ENCODE measurements at regions not wholly inside any gene's neighbourhood (a gene's known extent, or its start where the extent isn't known, plus 50 kb on each side); places are given as distances from the start of the nearest gene placed in this dataset.

DNA sequence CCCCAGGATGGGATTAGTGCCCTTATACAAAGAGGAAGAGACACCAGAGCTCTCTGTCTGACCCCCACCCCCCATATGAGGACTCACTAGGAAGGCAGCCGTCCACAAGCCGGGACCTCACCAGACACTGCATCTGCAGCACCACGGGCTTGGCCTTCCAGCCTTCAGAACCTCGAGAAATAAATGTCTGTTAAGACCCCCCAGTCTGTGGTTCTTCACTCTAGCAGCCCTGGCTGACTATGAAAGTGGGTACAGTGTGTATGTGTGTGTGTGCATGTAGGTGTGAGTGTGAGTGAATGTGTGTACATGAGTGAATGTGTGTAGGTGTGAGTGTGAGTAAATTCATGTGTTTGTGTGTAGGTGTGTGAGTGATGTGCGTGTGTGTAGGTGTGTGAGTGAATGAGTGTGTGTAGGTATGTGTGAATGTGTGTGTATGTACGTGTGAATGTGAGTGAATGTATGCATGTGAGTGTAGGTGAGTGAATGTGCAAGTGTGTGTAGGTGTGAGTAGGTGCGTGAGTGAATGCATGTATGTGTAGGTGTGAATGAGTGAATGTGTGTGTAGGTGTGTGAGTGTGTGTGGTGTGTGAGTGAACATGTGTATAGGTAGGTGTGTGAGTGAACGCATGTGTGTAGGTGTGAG, 201.6 kb upstream of the ZNF536 start:
- intact Hi-C loops (cut with DNase I), result no loop called here
- DNase-seq, result no peak
- Histone ChIP-seq H3K27me3 (no peaks in the 10 kb centered on the region), H3K36me3 (replicated peaks in 1 of 2) (no peaks in the 10 kb centered on the region), H3K27ac (no peak overlapping the region), H3K4me3 (no peak overlapping the region), H3K9me3 (replicated peaks in 1 of 3) (no peaks in the 10 kb centered on the region), H3K4me1 (replicated peaks in 1 of 2) (no peaks in the 10 kb centered on the region)
- WGBS, 4 donors, result 80 to 89% (median 88%) methylated on average over 7 to 8 of the region's 8 CpGs
- TF ChIP-seq POLR2A (IDR thresholded peaks at IDR 0.05), result no peak
- TF ChIP-seq, protein P1, sequence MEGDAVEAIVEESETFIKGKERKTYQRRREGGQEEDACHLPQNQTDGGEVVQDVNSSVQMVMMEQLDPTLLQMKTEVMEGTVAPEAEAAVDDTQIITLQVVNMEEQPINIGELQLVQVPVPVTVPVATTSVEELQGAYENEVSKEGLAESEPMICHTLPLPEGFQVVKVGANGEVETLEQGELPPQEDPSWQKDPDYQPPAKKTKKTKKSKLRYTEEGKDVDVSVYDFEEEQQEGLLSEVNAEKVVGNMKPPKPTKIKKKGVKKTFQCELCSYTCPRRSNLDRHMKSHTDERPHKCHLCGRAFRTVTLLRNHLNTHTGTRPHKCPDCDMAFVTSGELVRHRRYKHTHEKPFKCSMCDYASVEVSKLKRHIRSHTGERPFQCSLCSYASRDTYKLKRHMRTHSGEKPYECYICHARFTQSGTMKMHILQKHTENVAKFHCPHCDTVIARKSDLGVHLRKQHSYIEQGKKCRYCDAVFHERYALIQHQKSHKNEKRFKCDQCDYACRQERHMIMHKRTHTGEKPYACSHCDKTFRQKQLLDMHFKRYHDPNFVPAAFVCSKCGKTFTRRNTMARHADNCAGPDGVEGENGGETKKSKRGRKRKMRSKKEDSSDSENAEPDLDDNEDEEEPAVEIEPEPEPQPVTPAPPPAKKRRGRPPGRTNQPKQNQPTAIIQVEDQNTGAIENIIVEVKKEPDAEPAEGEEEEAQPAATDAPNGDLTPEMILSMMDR (IDR thresholded peaks at IDR 0.05), result no peak

DNA sequence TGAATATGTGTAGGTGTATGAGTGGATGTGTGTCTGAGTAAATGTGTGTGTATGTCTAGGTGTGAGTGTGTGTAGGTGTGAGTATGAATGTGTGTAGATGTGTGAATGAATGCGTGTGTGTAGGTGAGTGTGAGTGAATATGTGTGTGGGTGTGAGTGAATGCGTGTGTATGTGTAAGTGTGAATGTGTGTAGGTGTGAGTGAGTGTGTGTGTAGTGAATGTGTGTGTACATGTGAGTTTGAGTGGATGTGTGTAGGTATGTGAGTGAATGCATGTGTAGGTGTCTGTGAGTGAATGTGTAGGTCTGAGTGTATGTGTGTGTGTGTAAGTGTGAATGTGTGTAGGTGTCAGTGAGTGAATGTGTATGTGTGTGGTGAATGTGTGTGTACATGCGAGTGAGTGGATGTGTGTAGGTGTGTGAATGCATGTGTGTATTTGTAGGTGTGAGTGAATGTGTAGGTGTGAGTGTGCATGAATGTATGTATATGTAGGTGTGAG, 201.0 kb upstream of the ZNF536 start:
- intact Hi-C loops (cut with DNase I), result no loop called here
- 89 to 94% (median 91%) methylated on average over 3 of the region's 3 CpGs for WGBS, 4 donors
- Histone ChIP-seq H3K9me3 (replicated peaks in 1 of 3) (no peaks in the 10 kb centered on the region), H3K27me3 (no peaks in the 10 kb centered on the region), H3K36me3 (replicated peaks in 1 of 2) (no peaks in the 10 kb centered on the region), H3K27ac (no peak overlapping the region), H3K4me1 (replicated peaks in 1 of 2) (no peaks in the 10 kb centered on the region), H3K4me3 (no peak overlapping the region)
- DNase-seq, result no peak
- TF ChIP-seq, protein P1 (IDR thresholded peaks at IDR 0.05), result no peak
- TF ChIP-seq POLR2A (IDR thresholded peaks at IDR 0.05), result no peak

DNA sequence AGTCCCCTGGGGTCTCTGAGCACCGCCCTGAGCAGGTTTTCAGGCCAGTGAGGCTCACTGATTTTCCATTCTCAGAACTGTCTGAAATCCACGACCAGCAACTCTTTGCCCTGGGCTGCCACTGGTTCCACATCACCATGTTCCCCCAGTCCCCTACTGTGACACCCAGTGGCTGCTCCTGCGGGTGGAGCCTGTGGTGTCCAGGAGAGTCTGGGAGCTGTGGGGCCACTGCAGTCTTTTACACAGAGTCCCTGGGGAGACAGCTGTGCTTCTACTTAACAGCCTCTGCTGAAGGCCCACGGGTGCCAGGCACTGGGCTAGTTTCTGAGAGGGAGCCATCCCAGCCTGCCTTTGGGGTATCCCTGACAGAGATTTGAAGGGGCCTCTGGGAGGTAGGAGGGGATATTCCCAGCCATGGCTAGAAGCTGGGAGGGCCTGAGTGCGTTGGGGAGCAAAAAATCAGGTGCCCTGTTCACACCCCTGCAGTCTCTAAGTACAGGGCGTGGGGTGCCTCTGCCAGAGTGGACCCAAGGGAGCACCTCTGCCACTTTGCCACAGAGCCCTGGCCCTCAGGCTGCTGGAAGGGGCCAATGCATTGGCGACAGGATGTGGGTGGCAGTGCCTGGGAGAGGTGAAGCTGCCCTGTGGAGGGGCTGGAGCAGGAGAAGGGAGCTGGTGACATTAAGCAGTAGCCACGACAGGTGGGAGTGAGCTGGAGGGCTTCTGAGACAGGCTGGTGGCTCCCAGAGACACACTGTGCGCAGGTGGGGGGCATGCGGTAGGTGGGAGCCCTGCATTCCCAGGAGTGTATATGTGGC, 200.2 kb upstream of the ZNF536 start:
- Histone ChIP-seq H3K27me3 (no peaks in the 10 kb centered on the region), H3K27ac (no peak overlapping the region), H3K4me3 (no peak overlapping the region), H3K9me3 (replicated peaks in 1 of 3) (no peaks in the 10 kb centered on the region), H3K36me3 (replicated peaks in 1 of 2) (no peaks in the 10 kb centered on the region), H3K4me1 (replicated peaks in 1 of 2) (no peaks in the 10 kb centered on the region)
- 63 to 85% (median 77%) methylated on average over 5 to 10 of the region's 10 CpGs for WGBS, 4 donors
- DNase-seq, result no peak
- no peak for TF ChIP-seq POLR2A (IDR thresholded peaks at IDR 0.05)
- TF ChIP-seq, protein P1 (IDR thresholded peaks at IDR 0.05), result no peak
- intact Hi-C loops (cut with DNase I), result no loop called here

DNA sequence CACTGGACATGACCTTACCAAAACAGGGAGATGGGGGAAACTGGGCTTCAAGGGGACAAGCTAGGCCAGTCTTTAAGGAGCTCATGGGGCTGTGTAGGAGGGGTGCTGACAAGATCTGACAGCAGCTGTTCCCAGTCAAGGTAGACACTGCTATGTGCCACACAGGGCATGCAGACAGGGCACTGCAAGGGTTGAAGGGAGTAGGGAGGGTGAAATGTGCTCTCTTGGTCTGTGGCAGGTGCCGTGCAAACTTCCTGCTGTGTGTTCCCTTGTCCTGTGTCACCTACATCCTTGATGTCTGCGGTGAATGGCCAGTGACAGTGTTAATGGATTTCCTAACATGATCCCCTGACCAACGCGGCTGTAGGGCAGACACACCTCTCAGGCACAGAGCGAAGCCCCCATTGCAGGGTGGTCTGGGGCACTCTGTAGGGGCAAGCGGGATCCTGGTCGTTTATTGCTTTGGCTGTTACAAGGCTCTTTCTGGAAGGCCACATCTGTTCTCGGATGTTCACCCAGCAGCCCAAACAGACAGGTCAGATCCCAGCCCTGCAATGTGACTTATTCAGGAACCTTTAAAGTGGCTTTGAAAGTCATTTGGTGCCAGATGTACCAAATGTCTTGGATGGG, 199.5 kb upstream of the ZNF536 start:
- DNase-seq, result no peak
- no peaks in the 10 kb centered on the region for H3K9me3 ChIP-seq (replicated peaks in 1 of 3)
- H3K27ac ChIP-seq, result no peak overlapping the region
- TF ChIP-seq POLR2A (IDR thresholded peaks at IDR 0.05), result no peak
- TF ChIP-seq, protein P1 (IDR thresholded peaks at IDR 0.05), result no peak
- 74 to 79% (median 78%) methylated on average over 8 of the region's 8 CpGs for WGBS, 4 donors
- no peaks in the 10 kb centered on the region for H3K36me3 ChIP-seq (replicated peaks in 1 of 2)
- no peaks in the 10 kb centered on the region for H3K27me3 ChIP-seq
- no peak overlapping the region for H3K4me3 ChIP-seq
- H3K4me1 ChIP-seq (replicated peaks in 1 of 2), result no peaks in the 10 kb centered on the region
- intact Hi-C loops (cut with DNase I), result no loop called here
